DND-41 (cell line): ENCODE measurements at regions not wholly inside any gene's neighbourhood (a gene's known extent, or its start where the extent isn't known, plus 50 kb on each side); places are given as distances from the start of the nearest gene placed in this dataset.

Source experiments
- ATAC-seq: fragments of 200-7000 bp; cut with Tn5 transposase; 3 replicates; pipeline ENCODE4 v1.9.1; 2021; ENCODE audit warnings: low read depth; ENCODE audit not compliant: insufficient read depth
- DNase-seq: peaks from one replicate; pipeline ENCODE4 v3.0.0-alpha.2; 2020
- H2AFZ ChIP-seq: 2 replicates; pipeline ENCODE4 v1.6.0; 2012; ENCODE audit warnings: low read depth, low read length
- H3K27ac ChIP-seq: 2 replicates; pipeline ENCODE4 v1.5.1; 2012; ENCODE audit warnings: low read length, inconsistent platforms
- H3K27me3 ChIP-seq: fragments of 200-600 bp; sonication (generic); 2 replicates; pipeline ENCODE4 v1.6.0; 2012; ENCODE audit warnings: low read length, mild to moderate bottlenecking, inconsistent platforms; ENCODE audit not compliant: insufficient read depth, poor library complexity
- H3K36me3 ChIP-seq: 2 replicates; pipeline ENCODE4 v1.5.1; 2012; ENCODE audit warnings: low read length, inconsistent platforms; ENCODE audit not compliant: insufficient read depth
- H3K4me1 ChIP-seq: 2 replicates; pipeline ENCODE4 v1.5.1; 2012; ENCODE audit warnings: mild to moderate bottlenecking, low read length; ENCODE audit not compliant: insufficient read depth
- H3K4me2 ChIP-seq: 2 replicates; pipeline ENCODE4 v1.6.0; 2012; ENCODE audit warnings: mild to moderate bottlenecking, moderate library complexity, low read length, inconsistent platforms; ENCODE audit not compliant: insufficient read depth
- H3K4me3 ChIP-seq, 2 experiments: fragments of 200-600 bp in 1 of 2; shearing (Covaris generic) in 1 of 2; 2 replicates each; pipeline ENCODE4 v1.5.1; 2012 to 2016; ENCODE audit warnings: inconsistent platforms in 2 of 2, low read length in 2 of 2, mild to moderate bottlenecking in 2 of 2, low read depth in 1 of 2, moderate library complexity in 1 of 2
- H3K79me2 ChIP-seq: 2 replicates; pipeline ENCODE4 v1.6.0; 2012; ENCODE audit warnings: low read length, inconsistent platforms; ENCODE audit not compliant: insufficient read depth
- H3K9ac ChIP-seq: 2 replicates; pipeline ENCODE4 v1.6.0; 2012; ENCODE audit warnings: low read depth, mild to moderate bottlenecking, inconsistent platforms, low read length, moderate library complexity
- H3K9me3 ChIP-seq: 2 replicates; pipeline ENCODE4 v1.5.1; 2012; ENCODE audit warnings: low read length, moderate library complexity, mild to moderate bottlenecking, inconsistent platforms; ENCODE audit not compliant: insufficient read depth, severe bottlenecking
- H4K20me1 ChIP-seq: 2 replicates; pipeline ENCODE4 v1.6.0; 2012; ENCODE audit warnings: low read length; ENCODE audit not compliant: insufficient read depth
- EZH2 ChIP-seq: IDR thresholded peaks from 3 replicates; pipeline ENCODE4 v1.6.1; 2012; ENCODE audit warnings: borderline replicate concordance, low read depth, mild to moderate bottlenecking, moderate library complexity, low read length, inconsistent platforms; ENCODE audit not compliant: severe bottlenecking
- TF ChIP-seq, protein P1 (sequence below): IDR thresholded peaks from 2 replicates; pipeline ENCODE4 v1.5.1; 2012; ENCODE audit warnings: borderline replicate concordance, low read length, moderate library complexity, mild to moderate bottlenecking; ENCODE audit not compliant: poor library complexity, severe bottlenecking; ENCODE audit errors: extremely low read depth

DNA sequence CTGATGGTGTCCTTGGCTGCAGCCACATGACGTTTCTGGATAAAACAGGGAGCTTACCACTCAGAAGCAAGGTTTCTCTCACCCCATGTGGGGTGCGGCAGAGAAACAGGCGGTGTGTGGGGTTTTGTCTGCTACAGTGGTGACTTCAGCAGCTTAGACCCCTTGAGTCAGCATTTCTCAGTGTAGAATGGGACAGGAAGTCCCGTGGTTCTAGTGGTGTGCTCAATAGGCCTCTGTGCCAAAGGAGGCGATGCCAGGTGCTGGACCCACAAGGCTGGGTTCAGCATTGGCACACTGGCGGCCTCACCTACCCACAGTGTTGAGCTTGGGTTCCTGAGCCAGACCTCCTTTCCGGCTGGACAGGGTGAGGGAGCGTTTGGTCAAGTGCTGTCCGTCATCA lies 125.2 kb upstream of the SMIM23 start:
- TF ChIP-seq, protein P1, sequence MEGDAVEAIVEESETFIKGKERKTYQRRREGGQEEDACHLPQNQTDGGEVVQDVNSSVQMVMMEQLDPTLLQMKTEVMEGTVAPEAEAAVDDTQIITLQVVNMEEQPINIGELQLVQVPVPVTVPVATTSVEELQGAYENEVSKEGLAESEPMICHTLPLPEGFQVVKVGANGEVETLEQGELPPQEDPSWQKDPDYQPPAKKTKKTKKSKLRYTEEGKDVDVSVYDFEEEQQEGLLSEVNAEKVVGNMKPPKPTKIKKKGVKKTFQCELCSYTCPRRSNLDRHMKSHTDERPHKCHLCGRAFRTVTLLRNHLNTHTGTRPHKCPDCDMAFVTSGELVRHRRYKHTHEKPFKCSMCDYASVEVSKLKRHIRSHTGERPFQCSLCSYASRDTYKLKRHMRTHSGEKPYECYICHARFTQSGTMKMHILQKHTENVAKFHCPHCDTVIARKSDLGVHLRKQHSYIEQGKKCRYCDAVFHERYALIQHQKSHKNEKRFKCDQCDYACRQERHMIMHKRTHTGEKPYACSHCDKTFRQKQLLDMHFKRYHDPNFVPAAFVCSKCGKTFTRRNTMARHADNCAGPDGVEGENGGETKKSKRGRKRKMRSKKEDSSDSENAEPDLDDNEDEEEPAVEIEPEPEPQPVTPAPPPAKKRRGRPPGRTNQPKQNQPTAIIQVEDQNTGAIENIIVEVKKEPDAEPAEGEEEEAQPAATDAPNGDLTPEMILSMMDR = no peak
- TF ChIP-seq EZH2 = no peak
- Histone ChIP-seq H3K79me2 (no peaks in the 10 kb centered on the region), H3K4me3 (no peak overlapping the region), H3K27me3 (no peaks in the 10 kb centered on the region), H3K9ac (no peak overlapping the region), H3K4me2 (no peak overlapping the region), H4K20me1 (no peaks in the 10 kb centered on the region), H3K36me3 (no peaks in the 10 kb centered on the region), H3K4me1 (0 out of 2 replicates have a peak, but pooled peaks cover 4% of the 10 kb centered on the region), H3K9me3 (no peaks in the 10 kb centered on the region), H2AFZ (no peak overlapping the region), H3K27ac (no peak overlapping the region)
- ATAC-seq (peak; percentile 96), DNase-seq (peak; percentile 47)

DNA sequence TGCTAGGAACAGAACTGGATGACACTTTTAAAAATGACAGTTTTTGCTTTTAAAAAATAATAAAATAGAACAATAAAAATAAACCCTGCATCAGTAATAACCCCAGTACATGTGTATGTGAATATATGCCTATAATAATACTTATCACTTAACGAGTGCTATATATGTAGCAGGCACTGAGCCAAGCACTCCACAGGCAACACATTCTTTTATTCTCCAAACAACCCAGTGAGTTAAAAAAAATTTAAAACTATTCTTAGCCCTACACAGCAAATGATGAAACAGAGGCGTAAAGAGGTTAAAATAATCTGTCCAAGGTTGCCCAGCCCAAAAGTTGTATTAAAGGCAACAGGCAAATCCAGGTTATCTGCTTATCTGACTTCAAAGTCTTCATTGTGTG lies 124.5 kb upstream of the SMIM23 start:
- no peak for ATAC-seq
- no peaks in the 10 kb centered on the region for H3K9me3 ChIP-seq

GRCh38 chr5:171663311-171664085 lies 122.1 kb upstream of the SMIM23 start:
- Histone ChIP-seq H3K9me3 (no peaks in the 10 kb centered on the region), H3K27me3 (no peaks in the 10 kb centered on the region), H2AFZ (no peak overlapping the region), H3K4me3 (no peak overlapping the region), H3K4me1 (0 out of 2 replicates have a peak, but pooled peaks cover 4% of the 10 kb centered on the region), H3K79me2 (no peaks in the 10 kb centered on the region), H3K9ac (no peak overlapping the region), H4K20me1 (no peaks in the 10 kb centered on the region), H3K36me3 (no peaks in the 10 kb centered on the region), H3K4me2 (no peak overlapping the region), H3K27ac (no peak overlapping the region)
- ATAC-seq = no peak
- TF ChIP-seq, protein P1 = no peak
- no peak for TF ChIP-seq EZH2
- DNase-seq = no peak

More for the DNA sequence above, 124.5 kb upstream of the SMIM23 start:
- no peak for DNase-seq
- Histone ChIP-seq H3K9ac (no peak overlapping the region), H4K20me1 (no peaks in the 10 kb centered on the region), H3K79me2 (no peaks in the 10 kb centered on the region), H3K4me1 (0 out of 2 replicates have a peak, but pooled peaks cover 4% of the 10 kb centered on the region), H3K27me3 (no peaks in the 10 kb centered on the region), H2AFZ (no peak overlapping the region), H3K4me3 (no peak overlapping the region), H3K36me3 (no peaks in the 10 kb centered on the region), H3K4me2 (no peak overlapping the region), H3K27ac (no peak overlapping the region)
- TF ChIP-seq EZH2 = no peak
- TF ChIP-seq, protein P1 = no peak
